ENCODE measurements at regions not wholly inside any gene's neighbourhood (a gene's known extent, or its start where the extent isn't known, plus 50 kb on each side); places are given as distances from the start of the nearest gene placed in this dataset.

DNA sequence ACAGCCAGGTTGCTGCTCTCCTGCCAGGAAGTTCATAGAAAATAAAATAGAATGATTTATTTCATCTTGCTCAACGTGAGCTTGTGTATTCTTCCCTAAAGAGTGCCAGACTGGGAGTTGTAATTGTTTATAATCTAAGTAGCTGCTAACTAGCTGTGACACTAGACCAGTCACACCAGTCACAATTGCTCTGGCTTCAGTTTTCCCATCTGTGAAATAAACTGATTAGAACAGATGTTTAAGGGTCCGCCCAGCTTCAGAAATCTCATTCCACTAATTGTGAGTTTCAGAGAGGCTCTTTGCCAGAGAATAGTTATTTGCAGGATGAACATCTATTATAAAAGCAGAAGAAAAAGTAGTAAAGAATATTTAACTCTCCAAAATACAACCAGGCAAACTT is 55.6 kb upstream of the ZDHHC17 start:
- Histone ChIP-seq H3K27ac (ENCODE audit: extremely low read depth, low read depth, low read length) (no peak overlapping the region), H3K4me1 (ENCODE audit: control insufficient read depth, insufficient read depth, low read length) (no peaks in the 10 kb centered on the region), H3K9me3 (ENCODE audit: control insufficient read depth, insufficient read depth, low read depth, low read length) (no peaks in the 10 kb centered on the region), H3K4me3 (ENCODE audit: low read depth, low read length) (no peak overlapping the region), H3K36me3 (ENCODE audit: control insufficient read depth in 2 of 2, insufficient read depth in 1 of 2, low read length in 2 of 2) (no peaks in the 10 kb centered on the region)
- ChIA-PET CTCF (no interaction called here), POLR2A (no interaction called here)
- TF ChIP-seq ZNF266 (tag by site-specific recombination; IDR thresholded peaks at IDR 0.05; ENCODE audit: low read depth) (no peak), REPIN1 (tag by site-specific recombination; IDR thresholded peaks at IDR 0.05; ENCODE audit: low read depth) (no peak), KLF17 (tag by site-specific recombination; IDR thresholded peaks at IDR 0.05) (no peak), ZNF248 (tag by site-specific recombination; IDR thresholded peaks at IDR 0.05) (no peak), YY1 (tag by site-specific recombination; IDR thresholded peaks at IDR 0.05) (no peak), ZNF529 (tag by site-specific recombination; IDR thresholded peaks at IDR 0.05; ENCODE audit: insufficient replicate concordance) (no peak), ZNF354C (tag by site-specific recombination; IDR thresholded peaks at IDR 0.05; ENCODE audit: borderline replicate concordance, low read depth) (no peak), KLF8 (tag by site-specific recombination; IDR thresholded peaks at IDR 0.05) (no peak), MYNN (tag by site-specific recombination; IDR thresholded peaks at IDR 0.05; ENCODE audit: borderline replicate concordance) (no peak), ZNF398 (tag by site-specific recombination; IDR thresholded peaks at IDR 0.05) (no peak), ZNF391 (tag by site-specific recombination; IDR thresholded peaks at IDR 0.05; ENCODE audit: borderline replicate concordance, low read depth) (no peak), ZNF747 (tag by site-specific recombination; IDR thresholded peaks at IDR 0.05) (no peak), MZF1 (tag by site-specific recombination; IDR thresholded peaks at IDR 0.05; ENCODE audit: borderline replicate concordance) (no peak), GFI1B (tag by site-specific recombination; IDR thresholded peaks at IDR 0.05) (no peak), ZNF157 (tag by site-specific recombination; IDR thresholded peaks at IDR 0.05) (no peak)
- TF ChIP-seq, protein P1, sequence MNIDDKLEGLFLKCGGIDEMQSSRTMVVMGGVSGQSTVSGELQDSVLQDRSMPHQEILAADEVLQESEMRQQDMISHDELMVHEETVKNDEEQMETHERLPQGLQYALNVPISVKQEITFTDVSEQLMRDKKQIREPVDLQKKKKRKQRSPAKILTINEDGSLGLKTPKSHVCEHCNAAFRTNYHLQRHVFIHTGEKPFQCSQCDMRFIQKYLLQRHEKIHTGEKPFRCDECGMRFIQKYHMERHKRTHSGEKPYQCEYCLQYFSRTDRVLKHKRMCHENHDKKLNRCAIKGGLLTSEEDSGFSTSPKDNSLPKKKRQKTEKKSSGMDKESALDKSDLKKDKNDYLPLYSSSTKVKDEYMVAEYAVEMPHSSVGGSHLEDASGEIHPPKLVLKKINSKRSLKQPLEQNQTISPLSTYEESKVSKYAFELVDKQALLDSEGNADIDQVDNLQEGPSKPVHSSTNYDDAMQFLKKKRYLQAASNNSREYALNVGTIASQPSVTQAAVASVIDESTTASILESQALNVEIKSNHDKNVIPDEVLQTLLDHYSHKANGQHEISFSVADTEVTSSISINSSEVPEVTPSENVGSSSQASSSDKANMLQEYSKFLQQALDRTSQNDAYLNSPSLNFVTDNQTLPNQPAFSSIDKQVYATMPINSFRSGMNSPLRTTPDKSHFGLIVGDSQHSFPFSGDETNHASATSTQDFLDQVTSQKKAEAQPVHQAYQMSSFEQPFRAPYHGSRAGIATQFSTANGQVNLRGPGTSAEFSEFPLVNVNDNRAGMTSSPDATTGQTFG (tag by site-specific recombination; IDR thresholded peaks at IDR 0.05; ENCODE audit: borderline replicate concordance): no peak
- TF ChIP-seq, protein P2, sequence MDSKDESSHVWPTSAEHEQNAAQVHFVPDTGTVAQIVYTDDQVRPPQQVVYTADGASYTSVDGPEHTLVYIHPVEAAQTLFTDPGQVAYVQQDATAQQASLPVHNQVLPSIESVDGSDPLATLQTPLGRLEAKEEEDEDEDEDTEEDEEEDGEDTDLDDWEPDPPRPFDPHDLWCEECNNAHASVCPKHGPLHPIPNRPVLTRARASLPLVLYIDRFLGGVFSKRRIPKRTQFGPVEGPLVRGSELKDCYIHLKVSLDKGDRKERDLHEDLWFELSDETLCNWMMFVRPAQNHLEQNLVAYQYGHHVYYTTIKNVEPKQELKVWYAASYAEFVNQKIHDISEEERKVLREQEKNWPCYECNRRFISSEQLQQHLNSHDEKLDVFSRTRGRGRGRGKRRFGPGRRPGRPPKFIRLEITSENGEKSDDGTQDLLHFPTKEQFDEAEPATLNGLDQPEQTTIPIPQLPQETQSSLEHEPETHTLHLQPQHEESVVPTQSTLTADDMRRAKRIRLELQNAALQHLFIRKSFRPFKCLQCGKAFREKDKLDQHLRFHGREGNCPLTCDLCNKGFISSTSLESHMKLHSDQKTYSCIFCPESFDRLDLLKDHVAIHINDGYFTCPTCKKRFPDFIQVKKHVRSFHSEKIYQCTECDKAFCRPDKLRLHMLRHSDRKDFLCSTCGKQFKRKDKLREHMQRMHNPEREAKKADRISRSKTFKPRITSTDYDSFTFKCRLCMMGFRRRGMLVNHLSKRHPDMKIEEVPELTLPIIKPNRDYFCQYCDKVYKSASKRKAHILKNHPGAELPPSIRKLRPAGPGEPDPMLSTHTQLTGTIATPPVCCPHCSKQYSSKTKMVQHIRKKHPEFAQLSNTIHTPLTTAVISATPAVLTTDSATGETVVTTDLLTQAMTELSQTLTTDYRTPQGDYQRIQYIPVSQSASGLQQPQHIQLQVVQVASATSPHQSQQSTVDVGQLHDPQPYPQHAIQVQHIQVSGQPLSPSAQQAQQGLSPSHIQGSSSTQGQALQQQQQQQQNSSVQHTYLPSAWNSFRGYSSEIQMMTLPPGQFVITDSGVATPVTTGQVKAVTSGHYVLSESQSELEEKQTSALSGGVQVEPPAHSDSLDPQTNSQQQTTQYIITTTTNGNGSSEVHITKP (tag by site-specific recombination; IDR thresholded peaks at IDR 0.05): no peak
